ENCODE measurements at regions not wholly inside any gene's neighbourhood (a gene's known extent, or its start where the extent isn't known, plus 50 kb on each side); places are given as distances from the start of the nearest gene placed in this dataset.
"Not testable (repeated sequence)": the region's sequence is repeated elsewhere in the genome, so short reads cannot be mapped to it uniquely, and the experiment has no call there.

GRCh38 chr14:87254331-87254874 is 738.6 kb downstream of the GALC start:
- peaks cover 5% of the 10 kb centered on the region for H3K9me3 Mint-ChIP-seq
- no peak overlapping the region for H3K27ac Mint-ChIP-seq
- no peaks in the 10 kb centered on the region for H3K36me3 Mint-ChIP-seq
- POLR2A ChIA-PET, result no interaction called here
- ATAC-seq (ENCODE audit: low read depth), result no peak
- no peaks in the 10 kb centered on the region for H3K4me1 Mint-ChIP-seq
- H3K27me3 Mint-ChIP-seq, result no peaks in the 10 kb centered on the region
- no peak overlapping the region for H3K4me3 Mint-ChIP-seq
- no peak for DNase-seq

- not testable (repeated sequence) for H3K27me3 Mint-ChIP-seq; ATAC-seq (ENCODE audit: low read depth)
Observed at GRCh38 chr14:87253791-87254190, 739.2 kb downstream of the GALC start.

GRCh38 chr14:87252103-87252502 is 740.9 kb downstream of the GALC start:
- DNase-seq (no peak), ATAC-seq (ENCODE audit: low read depth) (no peak)
- no peaks in the 10 kb centered on the region for H3K36me3 Mint-ChIP-seq
- POLR2A ChIA-PET, result no interaction called here
- H3K9me3 Mint-ChIP-seq, result peaks cover 5% of the 10 kb centered on the region
- H3K27me3 Mint-ChIP-seq, result no peaks in the 10 kb centered on the region
- no peak overlapping the region for H3K27ac Mint-ChIP-seq
- H3K4me3 Mint-ChIP-seq, result no peak overlapping the region
- H3K4me1 Mint-ChIP-seq, result no peaks in the 10 kb centered on the region

More at GRCh38 chr14:87253791-87254190, 739.2 kb downstream of the GALC start:
- H3K4me3 Mint-ChIP-seq, DNase-seq, H3K36me3 Mint-ChIP-seq, H3K9me3 Mint-ChIP-seq, H3K27ac Mint-ChIP-seq, H3K4me1 Mint-ChIP-seq, POLR2A ChIA-PET: not testable (repeated sequence)

- H3K9me3 Mint-ChIP-seq, result peaks cover 2% of the 10 kb centered on the region
- H3K27me3 Mint-ChIP-seq, result no peaks in the 10 kb centered on the region
- H3K4me1 Mint-ChIP-seq, result no peaks in the 10 kb centered on the region
- H3K27ac Mint-ChIP-seq, result no peak overlapping the region
- H3K36me3 Mint-ChIP-seq, result no peaks in the 10 kb centered on the region
- ATAC-seq (ENCODE audit: low read depth), result no peak
- POLR2A ChIA-PET, result no interaction called here
- no peak overlapping the region for H3K4me3 Mint-ChIP-seq
- DNase-seq, result no peak
Observed at GRCh38 chr14:87251011-87251410, 742.0 kb downstream of the GALC start.

GRCh38 chr14:87241018-87241768 is 751.8 kb downstream of the GALC start:
- Mint-ChIP-seq H3K36me3 (no peaks in the 10 kb centered on the region), H3K4me1 (no peaks in the 10 kb centered on the region), H3K4me3 (no peak overlapping the region), H3K27me3 (no peaks in the 10 kb centered on the region), H3K27ac (no peak overlapping the region), H3K9me3 (peaks cover 5% of the 10 kb centered on the region)
- ATAC-seq (ENCODE audit: low read depth), result no peak
- DNase-seq, result no peak
- POLR2A ChIA-PET, result no interaction called here

GRCh38 chr14:87240319-87240718 is 752.7 kb downstream of the GALC start:
- H3K4me3 Mint-ChIP-seq; H3K9me3 Mint-ChIP-seq; H3K36me3 Mint-ChIP-seq; DNase-seq; POLR2A ChIA-PET; H3K4me1 Mint-ChIP-seq; H3K27me3 Mint-ChIP-seq; ATAC-seq (ENCODE audit: low read depth); H3K27ac Mint-ChIP-seq: not testable (repeated sequence)

- no peaks in the 10 kb centered on the region for H3K4me1 Mint-ChIP-seq
- H3K36me3 Mint-ChIP-seq, result no peaks in the 10 kb centered on the region
- H3K9me3 Mint-ChIP-seq, result peaks cover 3% of the 10 kb centered on the region
- no peaks in the 10 kb centered on the region for H3K27me3 Mint-ChIP-seq
- no peak overlapping the region for H3K4me3 Mint-ChIP-seq
- ATAC-seq (ENCODE audit: low read depth), result no peak
- no peak for DNase-seq
- POLR2A ChIA-PET, result no interaction called here
- H3K27ac Mint-ChIP-seq, result no peak overlapping the region
Observed at GRCh38 chr14:87233806-87234384, 759.1 kb downstream of the GALC start.

GRCh38 chr14:87233266-87233665 is 759.7 kb downstream of the GALC start:
- DNase-seq (no peak), ATAC-seq (ENCODE audit: low read depth) (no peak)
- POLR2A ChIA-PET, result no interaction called here
- Mint-ChIP-seq H3K27ac (no peak overlapping the region), H3K27me3 (no peaks in the 10 kb centered on the region), H3K4me1 (no peaks in the 10 kb centered on the region), H3K4me3 (no peak overlapping the region), H3K36me3 (no peaks in the 10 kb centered on the region), H3K9me3 (peaks cover 2% of the 10 kb centered on the region)

GRCh38 chr14:87231336-87232026 is 761.5 kb downstream of the GALC start:
- H3K4me3 Mint-ChIP-seq, result no peak overlapping the region
- DNase-seq, result no peak
- no peaks in the 10 kb centered on the region for H3K27me3 Mint-ChIP-seq
- no peak for ATAC-seq (ENCODE audit: low read depth)
- H3K4me1 Mint-ChIP-seq, result no peaks in the 10 kb centered on the region
- POLR2A ChIA-PET, result no interaction called here
- no peak overlapping the region for H3K27ac Mint-ChIP-seq
- H3K36me3 Mint-ChIP-seq, result no peaks in the 10 kb centered on the region
- peaks cover 3% of the 10 kb centered on the region for H3K9me3 Mint-ChIP-seq

GRCh38 chr14:87230726-87231125 is 762.3 kb downstream of the GALC start:
- Mint-ChIP-seq H3K27me3 (no peaks in the 10 kb centered on the region), H3K9me3 (peaks cover 3% of the 10 kb centered on the region), H3K4me3 (no peak overlapping the region), H3K27ac (no peak overlapping the region), H3K36me3 (no peaks in the 10 kb centered on the region), H3K4me1 (no peaks in the 10 kb centered on the region)
- DNase-seq (no peak), ATAC-seq (ENCODE audit: low read depth) (no peak)
- POLR2A ChIA-PET, result no interaction called here

- POLR2A ChIA-PET, result no interaction called here
- no peaks in the 10 kb centered on the region for H3K4me1 Mint-ChIP-seq
- H3K27me3 Mint-ChIP-seq, result no peaks in the 10 kb centered on the region
- no peak overlapping the region for H3K27ac Mint-ChIP-seq
- peaks cover 3% of the 10 kb centered on the region for H3K9me3 Mint-ChIP-seq
- DNase-seq (no peak), ATAC-seq (ENCODE audit: low read depth) (no peak)
- H3K4me3 Mint-ChIP-seq, result no peak overlapping the region
- no peaks in the 10 kb centered on the region for H3K36me3 Mint-ChIP-seq
Observed at GRCh38 chr14:87229131-87229530, 763.9 kb downstream of the GALC start.

- no peak for ATAC-seq (ENCODE audit: low read depth)
- H3K27me3 Mint-ChIP-seq, result no peaks in the 10 kb centered on the region
- H3K27ac Mint-ChIP-seq, result no peak overlapping the region
- H3K36me3 Mint-ChIP-seq, result no peaks in the 10 kb centered on the region
- H3K9me3 Mint-ChIP-seq, result peaks cover 1% of the 10 kb centered on the region
- H3K4me3 Mint-ChIP-seq, result no peak overlapping the region
- no peaks in the 10 kb centered on the region for H3K4me1 Mint-ChIP-seq
- DNase-seq, result no peak
- POLR2A ChIA-PET, result no interaction called here
Observed at GRCh38 chr14:87217023-87217422, 776.0 kb downstream of the GALC start.

- Mint-ChIP-seq H3K27me3 (no peaks in the 10 kb centered on the region), H3K4me1 (no peaks in the 10 kb centered on the region), H3K36me3 (no peaks in the 10 kb centered on the region), H3K27ac (no peak overlapping the region), H3K9me3 (peaks cover 1% of the 10 kb centered on the region), H3K4me3 (no peak overlapping the region)
- ATAC-seq (ENCODE audit: low read depth), result no peak
- no peak for DNase-seq
- POLR2A ChIA-PET, result no interaction called here
Observed at GRCh38 chr14:87214558-87214957, 778.4 kb downstream of the GALC start.

- no peak for ATAC-seq (ENCODE audit: low read depth)
- no peak for DNase-seq
- Mint-ChIP-seq H3K36me3 (no peaks in the 10 kb centered on the region), H3K27ac (no peak overlapping the region), H3K4me1 (no peaks in the 10 kb centered on the region), H3K4me3 (no peak overlapping the region), H3K27me3 (no peaks in the 10 kb centered on the region), H3K9me3 (no peaks in the 10 kb centered on the region)
- POLR2A ChIA-PET, result no interaction called here
Observed at GRCh38 chr14:87207756-87208155, 785.2 kb downstream of the GALC start.
